ENCODE measurements at regions not wholly inside any gene's neighbourhood (a gene's known extent, or its start where the extent isn't known, plus 50 kb on each side); places are given as distances from the start of the nearest gene placed in this dataset.

- H3K27ac ChIP-seq (ENCODE audit: insufficient read depth, low read length, poor library complexity, severe bottlenecking): no peak overlapping the region
- H3K9me3 Mint-ChIP-seq: peaks cover 0 to 1% (median 0%) of the 10 kb centered on the region in 7 donors
- ATAC-seq (ENCODE audit: low read depth in 2 of 2) (no peak), DNase-seq (no peak)
- no peaks in the 10 kb centered on the region for H3K27me3 ChIP-seq (ENCODE audit: control insufficient read depth, insufficient read depth, low read length)
- H3K4me3 Mint-ChIP-seq: no peak overlapping the region
- no peaks in the 10 kb centered on the region for H3K36me3 Mint-ChIP-seq
- no peaks in the 10 kb centered on the region for H3K9me3 ChIP-seq (ENCODE audit: control insufficient read depth in 2 of 2, low read length in 2 of 2)
- no peaks in the 10 kb centered on the region for H3K4me1 Mint-ChIP-seq
- H3K4me1 ChIP-seq (ENCODE audit: control insufficient read depth, insufficient read depth, low read length, poor library complexity, severe bottlenecking): no peaks in the 10 kb centered on the region
- H3K27ac Mint-ChIP-seq: no peak overlapping the region
- no peaks in the 10 kb centered on the region for H3K27me3 Mint-ChIP-seq
- H3K36me3 ChIP-seq (ENCODE audit: control insufficient read depth, insufficient read depth, low read length): no peaks in the 10 kb centered on the region
- no peak overlapping the region for H3K4me3 ChIP-seq (ENCODE audit: low read depth, low read length)
These were observed 298.4 kb downstream of the NUAK1 start for GRCh38 chr12:105840384-105840783.

DNA sequence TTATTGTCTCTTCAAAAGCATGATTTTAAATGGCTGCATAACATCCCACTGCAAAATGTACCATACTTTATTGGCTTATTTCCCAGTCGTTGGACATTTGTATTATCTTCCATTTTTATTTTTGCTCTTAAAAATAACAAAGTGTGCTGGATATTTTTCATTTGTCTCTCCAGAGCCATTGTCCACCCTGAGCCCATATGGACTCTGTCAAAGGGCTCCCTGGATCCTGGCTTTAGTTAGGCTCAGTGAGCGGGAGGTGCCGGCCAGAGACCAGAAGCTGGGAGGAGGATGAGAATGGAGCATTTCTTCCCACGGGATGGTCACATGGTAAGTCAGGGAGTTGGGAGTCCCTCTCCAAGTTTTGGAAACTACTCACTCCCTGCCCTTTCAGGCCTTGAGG lies 296.9 kb downstream of the NUAK1 start:
- H3K27ac Mint-ChIP-seq: no peak overlapping the region
- no peaks in the 10 kb centered on the region for H3K27me3 Mint-ChIP-seq
- ATAC-seq (ENCODE audit: low read depth in 2 of 2) (no peak), DNase-seq (no peak)
- Histone ChIP-seq H3K9me3 (ENCODE audit: control insufficient read depth in 2 of 2, low read length in 2 of 2) (no peaks in the 10 kb centered on the region), H3K4me1 (ENCODE audit: control insufficient read depth, insufficient read depth, low read length, poor library complexity, severe bottlenecking) (no peaks in the 10 kb centered on the region), H3K27me3 (ENCODE audit: control insufficient read depth, insufficient read depth, low read length) (no peaks in the 10 kb centered on the region), H3K4me3 (ENCODE audit: low read depth, low read length) (no peak overlapping the region), H3K27ac (ENCODE audit: insufficient read depth, low read length, poor library complexity, severe bottlenecking) (no peak overlapping the region), H3K36me3 (ENCODE audit: control insufficient read depth, insufficient read depth, low read length) (no peaks in the 10 kb centered on the region)
- peaks cover 0 to 1% (median 0%) of the 10 kb centered on the region in 7 donors for H3K9me3 Mint-ChIP-seq
- H3K4me3 Mint-ChIP-seq: no peak overlapping the region
- no peaks in the 10 kb centered on the region for H3K36me3 Mint-ChIP-seq
- no peaks in the 10 kb centered on the region for H3K4me1 Mint-ChIP-seq

DNA sequence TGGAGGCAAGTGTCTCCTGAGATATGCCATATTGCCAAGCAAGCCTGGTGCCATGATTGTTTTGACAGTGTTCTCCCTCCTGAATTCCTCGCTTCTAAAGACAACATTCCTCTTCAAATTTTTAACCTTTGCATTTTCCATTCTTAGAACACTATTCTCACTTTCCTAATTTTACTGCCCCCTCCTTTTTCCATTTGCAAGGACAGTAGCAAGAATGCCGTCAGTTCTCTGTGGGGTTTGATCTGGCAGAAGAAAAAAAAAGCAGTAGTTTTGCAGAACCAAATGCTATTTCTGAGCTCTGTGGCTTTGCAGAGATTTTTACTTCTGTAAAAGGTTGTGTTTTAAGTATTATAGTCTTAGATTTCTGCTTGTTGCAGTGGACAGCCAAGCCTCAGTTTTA lies 295.2 kb downstream of the NUAK1 start:
- Histone ChIP-seq H3K27me3 (ENCODE audit: control insufficient read depth, insufficient read depth, low read length) (no peaks in the 10 kb centered on the region), H3K27ac (ENCODE audit: insufficient read depth, low read length, poor library complexity, severe bottlenecking) (no peak overlapping the region), H3K36me3 (ENCODE audit: control insufficient read depth, insufficient read depth, low read length) (no peaks in the 10 kb centered on the region), H3K9me3 (ENCODE audit: control insufficient read depth in 2 of 2, low read length in 2 of 2) (no peaks in the 10 kb centered on the region), H3K4me3 (ENCODE audit: low read depth, low read length) (no peak overlapping the region), H3K4me1 (ENCODE audit: control insufficient read depth, insufficient read depth, low read length, poor library complexity, severe bottlenecking) (no peaks in the 10 kb centered on the region)
- Mint-ChIP-seq H3K4me1 (no peaks in the 10 kb centered on the region), H3K36me3 (no peaks in the 10 kb centered on the region), H3K27me3 (no peaks in the 10 kb centered on the region), H3K9me3 (peaks cover 0 to 1% (median 0%) of the 10 kb centered on the region in 7 donors), H3K27ac (no peak overlapping the region), H3K4me3 (no peak overlapping the region)
- ATAC-seq (ENCODE audit: low read depth in 2 of 2): no peak
- no peak for DNase-seq

DNA sequence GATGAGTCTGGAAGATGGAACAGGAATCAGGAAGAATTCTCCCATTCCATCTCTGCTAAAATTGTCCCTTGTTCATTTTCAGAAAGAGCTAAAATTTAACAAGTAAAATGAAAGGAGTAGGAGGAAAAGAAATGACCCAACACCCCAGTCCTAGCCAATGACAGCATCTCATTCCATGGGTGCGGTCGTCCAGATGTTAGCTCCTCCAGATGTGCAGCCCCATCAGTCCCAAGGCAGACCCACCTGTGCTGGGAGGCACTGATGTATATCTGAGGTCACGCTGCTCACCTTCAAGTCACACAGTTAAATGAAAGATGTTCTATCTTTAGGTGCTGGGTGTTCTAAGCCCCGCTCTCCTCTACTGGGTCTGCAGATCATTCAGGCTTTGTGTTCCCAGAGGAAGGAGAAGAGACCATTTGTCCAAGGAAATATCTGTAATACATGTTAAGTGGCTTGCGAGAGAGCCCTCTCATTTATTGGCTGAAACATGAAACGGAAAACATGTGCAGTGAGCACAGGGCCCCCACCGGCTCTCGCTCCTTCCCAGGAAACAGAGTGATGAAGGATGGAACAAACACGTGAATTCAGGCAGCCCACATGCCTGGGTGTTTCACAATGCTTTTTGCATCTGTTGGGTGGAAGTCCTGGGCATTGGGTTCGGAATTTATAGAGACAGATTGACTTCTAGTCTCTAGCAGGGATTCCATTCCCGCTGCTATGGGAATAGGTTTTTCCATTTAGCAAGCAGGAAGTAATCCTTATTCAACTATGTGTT lies 294.6 kb downstream of the NUAK1 start:
- Histone ChIP-seq H3K36me3 (ENCODE audit: control insufficient read depth, insufficient read depth, low read length) (no peaks in the 10 kb centered on the region), H3K4me1 (ENCODE audit: control insufficient read depth, insufficient read depth, low read length, poor library complexity, severe bottlenecking) (no peaks in the 10 kb centered on the region), H3K4me3 (ENCODE audit: low read depth, low read length) (no peak overlapping the region), H3K9me3 (ENCODE audit: control insufficient read depth in 2 of 2, low read length in 2 of 2) (no peaks in the 10 kb centered on the region), H3K27ac (ENCODE audit: insufficient read depth, low read length, poor library complexity, severe bottlenecking) (no peak overlapping the region), H3K27me3 (ENCODE audit: control insufficient read depth, insufficient read depth, low read length) (no peaks in the 10 kb centered on the region)
- Mint-ChIP-seq H3K36me3 (no peaks in the 10 kb centered on the region), H3K9me3 (peaks cover 0 to 3% (median 0%) of the 10 kb centered on the region in 7 donors), H3K4me1 (no peaks in the 10 kb centered on the region), H3K27me3 (no peaks in the 10 kb centered on the region), H3K4me3 (no peak overlapping the region), H3K27ac (no peak overlapping the region)
- no peak for DNase-seq
- no peak for ATAC-seq (ENCODE audit: low read depth in 2 of 2)

DNA sequence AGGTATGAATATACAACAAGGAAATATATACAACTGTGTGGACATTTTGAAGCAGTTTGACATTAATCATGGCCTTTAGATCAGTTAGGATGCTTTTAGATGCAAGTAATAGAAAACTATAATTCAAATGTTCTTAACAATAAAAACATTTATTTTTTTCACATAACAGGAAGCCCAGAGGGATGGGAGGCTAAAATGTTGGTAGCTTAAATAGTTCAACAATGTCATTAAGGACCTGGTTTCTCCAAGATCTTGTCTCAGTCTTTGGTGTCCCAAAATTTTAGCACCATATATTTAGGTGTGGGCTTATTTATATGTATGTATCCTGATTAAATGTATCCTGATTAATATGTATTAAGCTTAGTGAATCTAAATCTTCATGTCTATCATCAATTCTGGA lies 292.4 kb downstream of the NUAK1 start:
- H3K27me3 ChIP-seq (ENCODE audit: control insufficient read depth, insufficient read depth, low read length): no peaks in the 10 kb centered on the region
- no peaks in the 10 kb centered on the region for H3K27me3 Mint-ChIP-seq
- H3K36me3 Mint-ChIP-seq: no peaks in the 10 kb centered on the region

GRCh38 chr12:105847068-105847467 lies 291.7 kb downstream of the NUAK1 start:
- Mint-ChIP-seq H3K27me3 (no peaks in the 10 kb centered on the region), H3K4me1 (no peaks in the 10 kb centered on the region), H3K9me3 (peaks cover 0 to 5% (median 0%) of the 10 kb centered on the region in 7 donors), H3K4me3 (no peak overlapping the region), H3K27ac (no peak overlapping the region), H3K36me3 (no peaks in the 10 kb centered on the region)
- H3K4me3 ChIP-seq (ENCODE audit: low read depth, low read length): no peak overlapping the region
- no peaks in the 10 kb centered on the region for H3K27me3 ChIP-seq (ENCODE audit: control insufficient read depth, insufficient read depth, low read length)
- DNase-seq: no peak
- no peak for ATAC-seq (ENCODE audit: low read depth in 2 of 2)
- H3K4me1 ChIP-seq (ENCODE audit: control insufficient read depth, insufficient read depth, low read length, poor library complexity, severe bottlenecking): no peaks in the 10 kb centered on the region
- H3K27ac ChIP-seq (ENCODE audit: insufficient read depth, low read length, poor library complexity, severe bottlenecking): no peak overlapping the region
- no peaks in the 10 kb centered on the region for H3K9me3 ChIP-seq (ENCODE audit: control insufficient read depth in 2 of 2, low read length in 2 of 2)
- no peaks in the 10 kb centered on the region for H3K36me3 ChIP-seq (ENCODE audit: control insufficient read depth, insufficient read depth, low read length)

More for the DNA sequence above, 292.4 kb downstream of the NUAK1 start:
- no peaks in the 10 kb centered on the region for H3K9me3 ChIP-seq (ENCODE audit: control insufficient read depth in 2 of 2, low read length in 2 of 2)
- no peaks in the 10 kb centered on the region for H3K36me3 ChIP-seq (ENCODE audit: control insufficient read depth, insufficient read depth, low read length)
- no peak for ATAC-seq (ENCODE audit: low read depth in 2 of 2)
- no peak for DNase-seq
- H3K4me1 ChIP-seq (ENCODE audit: control insufficient read depth, insufficient read depth, low read length, poor library complexity, severe bottlenecking): no peaks in the 10 kb centered on the region
- no peak overlapping the region for H3K4me3 Mint-ChIP-seq
- H3K4me3 ChIP-seq (ENCODE audit: low read depth, low read length): no peak overlapping the region
- H3K9me3 Mint-ChIP-seq: peaks cover 0 to 5% (median 0%) of the 10 kb centered on the region in 7 donors
- no peak overlapping the region for H3K27ac ChIP-seq (ENCODE audit: insufficient read depth, low read length, poor library complexity, severe bottlenecking)
- H3K4me1 Mint-ChIP-seq: no peaks in the 10 kb centered on the region
- no peak overlapping the region for H3K27ac Mint-ChIP-seq

- H3K27ac ChIP-seq (ENCODE audit: insufficient read depth, low read length, poor library complexity, severe bottlenecking): no peak overlapping the region
- H3K9me3 Mint-ChIP-seq: peaks cover 0 to 5% (median 0%) of the 10 kb centered on the region in 7 donors
These were observed 290.5 kb downstream of the NUAK1 start for GRCh38 chr12:105848286-105848685.

More at GRCh38 chr12:105848286-105848685, 290.5 kb downstream of the NUAK1 start:
- no peak for ATAC-seq (ENCODE audit: low read depth in 2 of 2)
- no peaks in the 10 kb centered on the region for H3K27me3 ChIP-seq (ENCODE audit: control insufficient read depth, insufficient read depth, low read length)
- no peak for DNase-seq
- H3K36me3 ChIP-seq (ENCODE audit: control insufficient read depth, insufficient read depth, low read length): no peaks in the 10 kb centered on the region
- Mint-ChIP-seq H3K4me1 (no peaks in the 10 kb centered on the region), H3K36me3 (no peaks in the 10 kb centered on the region), H3K4me3 (no peak overlapping the region), H3K27me3 (no peaks in the 10 kb centered on the region), H3K27ac (no peak overlapping the region)
- H3K4me1 ChIP-seq (ENCODE audit: control insufficient read depth, insufficient read depth, low read length, poor library complexity, severe bottlenecking): no peaks in the 10 kb centered on the region
- no peaks in the 10 kb centered on the region for H3K9me3 ChIP-seq (ENCODE audit: control insufficient read depth in 2 of 2, low read length in 2 of 2)
- no peak overlapping the region for H3K4me3 ChIP-seq (ENCODE audit: low read depth, low read length)

All from CD4-positive, CD25-positive, alpha-beta regulatory T cell (primary cell).